DMS 273 treated with DMSO at 0.1 percent for 48 hours (cell line): ENCODE measurements at regions not wholly inside any gene's neighbourhood (a gene's known extent, or its start where the extent isn't known, plus 50 kb on each side); places are given as distances from the start of the nearest gene placed in this dataset.
"Not testable (repeated sequence)": the region's sequence is repeated elsewhere in the genome, so short reads cannot be mapped to it uniquely, and the experiment has no call there.

ENCODE experiments used
- DNase-seq: peaks from one replicate; lab custom pipeline; 2025; lab: John Stamatoyannopoulos, UW

- no peak for DNase-seq
Measured at GRCh38 chr18:63071701-63072141, 247.8 kb downstream of the BCL2 start.

GRCh38 chr18:63070767-63071502 lies 248.6 kb downstream of the BCL2 start:
- DNase-seq, result no peak

- DNase-seq, result no peak
Measured at GRCh38 chr18:63069496-63069895, 250.1 kb downstream of the BCL2 start.

- no peak for DNase-seq
Measured at GRCh38 chr18:63067939-63068338, 251.6 kb downstream of the BCL2 start.

- DNase-seq, result no peak
Measured at GRCh38 chr18:63065172-63065571, 254.4 kb downstream of the BCL2 start.

- DNase-seq, result no peak
Measured at GRCh38 chr18:63063171-63063570, 256.4 kb downstream of the BCL2 start.

- DNase-seq, result no peak
Measured at GRCh38 chr18:63062246-63062645, 257.3 kb downstream of the BCL2 start.

GRCh38 chr18:63061303-63061702 lies 258.3 kb downstream of the BCL2 start:
- no peak for DNase-seq

- peak; percentile 35 for DNase-seq
Measured at GRCh38 chr18:63058521-63058920, 261.0 kb downstream of the BCL2 start.

- DNase-seq, result no peak
Measured at GRCh38 chr18:63057707-63058106, 261.9 kb downstream of the BCL2 start.

GRCh38 chr18:63054901-63055584 lies 264.5 kb downstream of the BCL2 start:
- DNase-seq, result no peak

GRCh38 chr18:63051928-63052327 lies 267.6 kb downstream of the BCL2 start:
- no peak for DNase-seq

- not testable (repeated sequence) for DNase-seq
Measured at GRCh38 chr18:63050667-63051395, 268.7 kb downstream of the BCL2 start.

- DNase-seq, result no peak
Measured at GRCh38 chr18:63046375-63046774, 273.2 kb downstream of the BCL2 start.

- DNase-seq, result no peak
Measured at GRCh38 chr18:63043516-63043915, 276.1 kb downstream of the BCL2 start.

- DNase-seq, result no peak
Measured at GRCh38 chr18:63042351-63042750, 277.2 kb downstream of the BCL2 start.

- DNase-seq, result no peak
Measured at GRCh38 chr18:63040788-63041410, 278.7 kb downstream of the BCL2 start.

GRCh38 chr18:63037491-63037890 lies 282.1 kb downstream of the BCL2 start:
- no peak for DNase-seq

GRCh38 chr18:63031375-63031774 lies 288.2 kb downstream of the BCL2 start:
- peak; percentile 64 for DNase-seq
